GM18870 (cell line): ENCODE measurements at regions not wholly inside any gene's neighbourhood (a gene's known extent, or its start where the extent isn't known, plus 50 kb on each side); places are given as distances from the start of the nearest gene placed in this dataset.

Experiments used
- ATAC-seq: cut with Tn5 transposase; IDR thresholded peaks from one replicate; pipeline ENCODE4 v1.9.1; 2021; ENCODE audit warnings: moderate library complexity; ENCODE audit not compliant: unreplicated experiment

- ATAC-seq: no peak
These were observed 235.3 kb downstream of the SEC14L1 start for GRCh38 chr17:77375917-77376651.

GRCh38 chr17:77376795-77377709, 236.3 kb downstream of the SEC14L1 start:
- ATAC-seq: no peak

GRCh38 chr17:77377710-77378235, 237.0 kb downstream of the SEC14L1 start:
- ATAC-seq: no peak

- no peak for ATAC-seq
These were observed 237.7 kb downstream of the SEC14L1 start for GRCh38 chr17:77378318-77379064.

GRCh38 chr17:77379065-77379428, 238.3 kb downstream of the SEC14L1 start:
- no peak for ATAC-seq

GRCh38 chr17:77379832-77380231, 239.1 kb downstream of the SEC14L1 start:
- no peak for ATAC-seq

- no peak for ATAC-seq
These were observed 239.8 kb downstream of the SEC14L1 start for GRCh38 chr17:77380395-77381184.

GRCh38 chr17:77381185-77381700, 240.5 kb downstream of the SEC14L1 start:
- ATAC-seq: no peak

GRCh38 chr17:77381731-77382130, 241.0 kb downstream of the SEC14L1 start:
- ATAC-seq: no peak

GRCh38 chr17:77382356-77382911, 241.7 kb downstream of the SEC14L1 start:
- ATAC-seq: no peak

GRCh38 chr17:77382966-77383612, 242.3 kb downstream of the SEC14L1 start:
- ATAC-seq: no peak

- no peak for ATAC-seq
These were observed 243.1 kb downstream of the SEC14L1 start for GRCh38 chr17:77383613-77384608.

- no peak for ATAC-seq
These were observed 245.2 kb downstream of the SEC14L1 start for GRCh38 chr17:77385750-77386501.

GRCh38 chr17:77386502-77387192, 245.9 kb downstream of the SEC14L1 start:
- no peak for ATAC-seq

- no peak for ATAC-seq
These were observed 247.1 kb downstream of the SEC14L1 start for GRCh38 chr17:77387891-77388290.

- ATAC-seq: no peak
These were observed 247.9 kb downstream of the SEC14L1 start for GRCh38 chr17:77388384-77389306.
